Transverse colon (tissue), 4 donors: ENCODE measurements at regions not wholly inside any gene's neighbourhood (a gene's known extent, or its start where the extent isn't known, plus 50 kb on each side); places are given as distances from the start of the nearest gene placed in this dataset.
"Not testable (repeated sequence)": the region's sequence is repeated elsewhere in the genome, so short reads cannot be mapped to it uniquely, and the experiment has no call there.

Experiments used
- DNase-seq: peaks from one replicate; pipeline ENCODE4 v3.0.0-alpha.2; 2019
- H3K27ac ChIP-seq, 4 donors: fragments of 200-600 bp; sonication (generic); 2 replicates each; pipeline ENCODE4 v1.5.1; 2016 to 2018; ENCODE audit warnings: inconsistent platforms in 4 of 4
- H3K27me3 ChIP-seq: fragments of 200-600 bp; sonication (generic); 2 replicates; pipeline ENCODE4 v1.5.1; 2017; ENCODE audit warnings: inconsistent platforms
- H3K36me3 ChIP-seq, 4 donors: fragments of 200-600 bp; sonication (generic); 2 replicates each; pipeline ENCODE4 v1.5.1; 2017 to 2019; ENCODE audit warnings: inconsistent platforms in 4 of 4
- H3K4me1 ChIP-seq, 4 donors: fragments of 200-600 bp; sonication (generic); 2 replicates each; pipeline ENCODE4 v1.5.1; 2017 to 2020; ENCODE audit warnings: inconsistent platforms in 4 of 4
- H3K4me3 ChIP-seq, 4 donors: fragments of 200-600 bp; sonication (generic); 1 replicate in 1 of 4; 2 replicates in 3 of 4; pipeline versions ENCODE4 v1.5.1 to v1.6.1; 2017 to 2019; ENCODE audit warnings: inconsistent platforms in 4 of 4
- H3K9me3 ChIP-seq, 2 donors: fragments of 200-600 bp; sonication (generic); 2 replicates each; pipeline ENCODE4 v1.5.1; 2017 to 2019; ENCODE audit warnings: inconsistent platforms in 2 of 2
- CTCF ChIP-seq, 5 experiments: fragments of 200-600 bp in 3 of 5; fragments of 450-650 bp in 2 of 5; sonication (generic) in 3 of 5; IDR thresholded peaks; 1 replicate in 2 of 5; 2 replicates in 3 of 5; pipeline ENCODE4 v1.5.1; 2016 to 2017; ENCODE audit warnings: antibody characterized with exemption in 5 of 5, inconsistent platforms in 3 of 5, mild to moderate bottlenecking in 2 of 5, moderate library complexity in 1 of 5
- EP300 ChIP-seq: sonication (generic); formaldehyde crosslinking; IDR thresholded peaks from one replicate; pipeline ENCODE4 v1.6.1; 2017; ENCODE audit warnings: antibody characterized with exemption, low read depth
- POLR2A ChIP-seq: fragments of 450-650 bp; IDR thresholded peaks from one replicate; pipeline ENCODE4 v1.6.1; 2016; ENCODE audit warnings: antibody characterized with exemption, mild to moderate bottlenecking, moderate library complexity
- POLR2AphosphoS5 ChIP-seq, 3 donors: sonication (generic); formaldehyde crosslinking; IDR thresholded peaks; one replicate each; pipeline ENCODE4 v1.6.1; 2016; ENCODE audit warnings: antibody characterized with exemption in 3 of 3
- WGBS, 2 donors: methylation state at CpG; one replicate each; pipeline ENCODE4 v1.1.5; 2018; ENCODE audit warnings: low coverage in 1 of 2; 5-methylcytosine and 5-hydroxymethylcytosine counted together
- in situ Hi-C, 4 donors: fragments of 200-750 bp; cut with MboI; loops; one replicate each; pipeline versions ENCODE4 v1.15.0 to v1.15.1; 2017; ENCODE audit warnings: low sequenced_read_pairs in 3 of 4, low pct_ligation_motif_present in 1 of 4, low pct_unique_long_range_greater_than_20kb in 1 of 4
- intact Hi-C: fragments of 100-400 bp; cut with DNase I; formaldehyde crosslinking; loops from one replicate; pipeline ENCODE4 v1.15.1; 2023; ENCODE audit warnings: low total_unique reads

- H3K4me3 ChIP-seq: no peak overlapping the region
- H3K4me1 ChIP-seq: no peaks in the 10 kb centered on the region
- DNase-seq: no peak
- H3K27ac ChIP-seq: no peak overlapping the region
- H3K36me3 ChIP-seq: no peaks in the 10 kb centered on the region
- no peak for TF ChIP-seq POLR2A
- TF ChIP-seq EP300: no peak
- TF ChIP-seq POLR2AphosphoS5 (IDR thresholded peaks at IDR 0.05): no peak
- in situ Hi-C loops: no loop called here
- WGBS, 2 donors: 96% methylated on average over 2 of the region's 2 CpGs; no CpG with 5 or more reads in 1 of the 2 donors
- peaks cover 30% of the 10 kb centered on the region for H3K27me3 ChIP-seq
- H3K9me3 ChIP-seq: no peaks in the 10 kb centered on the region
- intact Hi-C loops: no loop called here
Observed at GRCh38 chr10:123278445-123278844, 124.2 kb downstream of the BUB3 start.

- H3K27ac ChIP-seq, H3K27me3 ChIP-seq, intact Hi-C loops, H3K4me3 ChIP-seq, H3K4me1 ChIP-seq, H3K9me3 ChIP-seq, DNase-seq, H3K36me3 ChIP-seq, in situ Hi-C loops: not testable (repeated sequence)
- WGBS, 2 donors: 95% methylated on average over 15 of the region's 35 CpGs; no CpG with 5 or more reads in 1 of the 2 donors
Observed at GRCh38 chr10:123283371-123283770, 129.2 kb downstream of the BUB3 start.

GRCh38 chr10:123284022-123284421 lies 129.8 kb downstream of the BUB3 start:
- Histone ChIP-seq H3K27ac (no peak overlapping the region), H3K27me3 (no peaks in the 10 kb centered on the region), H3K4me1 (no peaks in the 10 kb centered on the region), H3K9me3 (no peaks in the 10 kb centered on the region), H3K36me3 (no peaks in the 10 kb centered on the region), H3K4me3 (no peak overlapping the region)
- in situ Hi-C loops: no loop called here
- DNase-seq: no peak
- TF ChIP-seq EP300 (no peak), POLR2AphosphoS5 (IDR thresholded peaks at IDR 0.05) (no peak), POLR2A (no peak), CTCF (IDR thresholded peaks at IDR 0.05) (no peak)
- intact Hi-C loops: no loop called here

GRCh38 chr10:123287594-123288247 lies 133.5 kb downstream of the BUB3 start:
- 55 to 75% methylated on average over 3 to 4 of the region's 4 CpGs for WGBS, 2 donors
- no peaks in the 10 kb centered on the region for H3K36me3 ChIP-seq
- H3K27me3 ChIP-seq: no peaks in the 10 kb centered on the region
- H3K4me3 ChIP-seq: no peak overlapping the region
- no peaks in the 10 kb centered on the region for H3K4me1 ChIP-seq
- no peaks in the 10 kb centered on the region for H3K9me3 ChIP-seq
- intact Hi-C loops: no loop called here
- no peak for DNase-seq
- in situ Hi-C loops: no loop called here
- no peak overlapping the region for H3K27ac ChIP-seq
- no peak for TF ChIP-seq POLR2AphosphoS5 (IDR thresholded peaks at IDR 0.05)
- TF ChIP-seq EP300: no peak
- TF ChIP-seq POLR2A: no peak
- TF ChIP-seq CTCF (IDR thresholded peaks at IDR 0.05): no peak

GRCh38 chr10:123289432-123289831 lies 135.2 kb downstream of the BUB3 start:
- intact Hi-C loops: no loop called here
- DNase-seq: no peak
- TF ChIP-seq CTCF (IDR thresholded peaks at IDR 0.05): no peak
- TF ChIP-seq EP300: no peak
- TF ChIP-seq POLR2A: no peak
- no peak for TF ChIP-seq POLR2AphosphoS5 (IDR thresholded peaks at IDR 0.05)
- Histone ChIP-seq H3K4me1 (no peaks in the 10 kb centered on the region), H3K4me3 (no peak overlapping the region), H3K9me3 (no peaks in the 10 kb centered on the region), H3K36me3 (no peaks in the 10 kb centered on the region), H3K27me3 (no peaks in the 10 kb centered on the region), H3K27ac (no peak overlapping the region)
- in situ Hi-C loops: no loop called here
- 77% methylated on average over 1 of the region's 1 CpG; no CpG with 5 or more reads in 1 of the 2 donors for WGBS, 2 donors
